HG03045 (cell line): ENCODE measurements at regions not wholly inside any gene's neighbourhood (a gene's known extent, or its start where the extent isn't known, plus 50 kb on each side); places are given as distances from the start of the nearest gene placed in this dataset.
"Not testable (repeated sequence)": the region's sequence is repeated elsewhere in the genome, so short reads cannot be mapped to it uniquely, and the experiment has no call there.

ENCODE experiments used
- ATAC-seq: cut with Tn5 transposase; IDR thresholded peaks from one replicate; pipeline ENCODE4 v1.9.1; 2021; ENCODE audit warnings: mild to moderate bottlenecking, moderate library complexity; ENCODE audit not compliant: unreplicated experiment

- ATAC-seq = no peak
These were observed 405.9 kb upstream of the ACVR2A start for GRCh38 chr2:147438882-147439281.

- no peak for ATAC-seq
These were observed 411.0 kb upstream of the ACVR2A start for GRCh38 chr2:147433822-147434221.

- no peak for ATAC-seq
These were observed 414.4 kb upstream of the ACVR2A start for GRCh38 chr2:147430408-147430807.

- ATAC-seq = no peak
These were observed 416.6 kb upstream of the ACVR2A start for GRCh38 chr2:147428120-147428747.

DNA sequence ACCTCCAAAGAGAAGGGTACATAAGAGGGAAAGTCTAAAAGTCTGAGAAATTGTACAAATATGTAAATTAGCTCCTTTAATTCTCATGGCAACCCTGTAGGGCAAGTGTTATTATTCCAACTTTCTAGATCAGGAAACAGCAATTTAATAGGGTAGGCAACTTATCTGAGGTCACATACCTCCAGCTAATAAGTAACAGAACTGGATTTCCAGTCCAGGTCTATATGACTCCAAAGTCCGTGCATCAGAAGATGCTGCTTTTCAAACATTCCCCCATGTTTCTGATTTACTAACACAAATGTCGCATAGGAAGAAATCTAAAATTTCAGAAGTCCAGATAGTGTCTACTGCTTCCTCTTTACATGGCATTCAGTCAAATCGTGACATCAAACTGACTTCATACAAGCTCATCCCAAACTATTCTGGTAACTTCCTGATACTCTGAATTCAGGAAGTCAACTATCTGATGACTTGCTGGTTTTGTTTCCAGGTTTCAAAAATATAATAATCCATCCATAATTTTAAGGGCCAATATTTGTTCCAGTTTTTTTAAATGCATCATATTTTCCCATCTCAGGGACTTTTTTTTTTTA, 419.3 kb upstream of the ACVR2A start:
- ATAC-seq = no peak

DNA sequence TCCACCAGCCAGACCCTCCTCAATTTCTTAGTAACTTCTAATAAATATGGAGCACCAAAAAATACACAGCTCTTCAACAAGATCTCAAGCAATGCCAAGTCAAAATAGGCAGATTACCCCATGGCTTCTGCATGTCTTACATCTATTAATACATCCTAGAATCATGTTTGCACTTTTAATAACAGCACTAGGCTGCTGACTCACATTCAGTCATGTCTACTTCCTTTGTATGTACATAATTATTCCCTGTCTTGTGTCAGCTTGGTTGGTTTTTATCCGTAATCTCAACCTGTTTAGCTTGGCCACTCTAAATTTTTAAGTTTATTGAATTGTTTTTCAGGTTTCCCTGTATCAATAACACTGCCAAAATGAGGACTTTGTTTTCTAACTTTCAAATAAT, 420.1 kb upstream of the ACVR2A start:
- ATAC-seq = no peak

GRCh38 chr2:147420947-147421675, 423.7 kb upstream of the ACVR2A start:
- ATAC-seq = no peak

DNA sequence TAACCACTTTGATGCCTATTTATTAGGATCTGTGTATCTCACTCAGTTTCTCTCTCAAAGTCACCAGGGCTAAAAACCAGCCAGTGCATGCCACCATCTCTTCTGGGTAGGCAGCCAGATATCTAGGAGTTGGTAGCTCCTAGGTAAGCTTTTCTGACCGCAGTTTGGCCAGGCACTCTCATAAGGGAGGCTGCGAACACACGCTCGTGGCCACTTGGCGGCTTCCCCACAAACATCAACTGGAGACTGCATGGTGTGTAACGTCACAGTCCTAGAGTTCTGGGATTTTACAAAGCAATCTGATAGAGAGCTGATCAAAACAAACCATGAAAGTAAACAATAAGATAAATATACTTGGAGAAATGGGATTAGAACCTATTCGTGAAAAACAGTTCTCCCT, 424.3 kb upstream of the ACVR2A start:
- ATAC-seq = no peak

DNA sequence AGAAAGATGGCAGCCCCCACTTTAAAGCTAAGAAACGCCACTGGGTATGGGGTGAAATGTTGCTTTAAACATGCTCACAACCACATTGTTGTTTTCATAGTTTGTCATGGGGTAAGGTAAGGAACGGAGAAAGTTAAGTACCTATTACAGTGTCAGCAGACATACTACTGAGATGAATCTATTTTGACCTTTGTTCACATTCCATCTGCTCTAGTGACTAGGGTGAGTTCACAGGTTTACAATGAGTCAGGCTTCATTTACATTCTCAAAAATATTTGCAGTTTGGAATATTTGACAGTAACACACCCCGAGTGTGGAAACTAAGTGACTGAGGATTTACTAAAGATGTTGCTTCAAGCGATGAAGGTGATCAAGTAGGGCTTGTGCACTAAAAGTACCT, 428.7 kb upstream of the ACVR2A start:
- ATAC-seq = no peak

DNA sequence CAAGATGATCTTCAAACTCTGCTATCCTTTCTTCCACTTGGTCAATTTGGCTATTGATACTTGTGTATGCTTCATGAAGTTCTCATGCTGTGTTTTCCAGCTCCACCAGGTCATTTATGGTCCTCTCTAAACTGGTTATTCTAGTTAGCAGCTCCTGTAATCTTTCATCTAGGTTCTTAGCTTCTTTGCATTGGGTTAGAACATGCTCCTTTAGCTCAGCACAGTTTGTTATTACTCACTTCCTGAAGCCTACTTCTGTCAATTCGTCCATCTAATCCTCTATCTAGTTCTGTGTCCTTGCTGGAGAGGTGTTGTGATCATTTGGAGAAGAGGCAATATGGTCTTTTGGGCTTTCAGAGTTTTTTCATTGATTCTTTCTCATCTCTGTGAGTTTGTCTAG, 430.2 kb upstream of the ACVR2A start:
- not testable (repeated sequence) for ATAC-seq

GRCh38 chr2:147408357-147408756, 436.5 kb upstream of the ACVR2A start:
- no peak for ATAC-seq

DNA sequence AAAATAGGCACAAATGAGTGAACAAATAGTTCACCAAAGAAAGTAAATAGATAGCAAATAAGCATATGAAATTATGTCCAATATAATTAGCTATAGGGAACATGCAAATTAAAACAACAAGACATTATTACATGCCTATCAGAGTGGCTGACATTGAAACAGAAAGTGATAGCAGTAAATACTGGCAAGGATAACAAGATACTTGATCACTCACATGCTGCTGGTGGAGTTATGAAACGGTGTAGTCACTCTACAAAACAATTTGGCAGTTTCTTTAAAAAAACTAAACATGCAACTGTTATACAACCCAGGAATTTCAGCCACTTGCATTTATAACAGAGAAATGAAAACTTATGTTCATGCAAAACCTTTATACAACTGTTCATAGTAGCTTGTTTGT, 439.2 kb upstream of the ACVR2A start:
- no peak for ATAC-seq

DNA sequence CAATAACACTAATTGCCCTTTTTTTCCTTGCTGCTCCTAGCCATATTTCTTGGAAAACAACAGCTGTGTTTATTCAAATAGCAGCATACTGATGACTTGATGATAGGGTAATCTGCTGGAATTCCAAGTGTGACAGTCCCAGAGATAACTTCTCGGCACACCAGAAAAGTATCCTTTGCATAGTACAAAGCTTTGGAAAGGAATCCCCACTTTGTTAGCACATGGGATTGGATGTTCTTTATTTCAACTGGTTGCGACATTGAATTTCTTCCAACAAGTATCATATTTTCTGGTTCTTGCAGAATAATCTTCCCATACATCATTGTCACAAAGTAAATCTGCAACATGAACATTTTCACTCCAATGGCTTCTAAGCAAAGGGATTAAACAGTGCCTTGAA, 445.8 kb upstream of the ACVR2A start:
- no peak for ATAC-seq

GRCh38 chr2:147398301-147398700, 446.5 kb upstream of the ACVR2A start:
- no peak for ATAC-seq

DNA sequence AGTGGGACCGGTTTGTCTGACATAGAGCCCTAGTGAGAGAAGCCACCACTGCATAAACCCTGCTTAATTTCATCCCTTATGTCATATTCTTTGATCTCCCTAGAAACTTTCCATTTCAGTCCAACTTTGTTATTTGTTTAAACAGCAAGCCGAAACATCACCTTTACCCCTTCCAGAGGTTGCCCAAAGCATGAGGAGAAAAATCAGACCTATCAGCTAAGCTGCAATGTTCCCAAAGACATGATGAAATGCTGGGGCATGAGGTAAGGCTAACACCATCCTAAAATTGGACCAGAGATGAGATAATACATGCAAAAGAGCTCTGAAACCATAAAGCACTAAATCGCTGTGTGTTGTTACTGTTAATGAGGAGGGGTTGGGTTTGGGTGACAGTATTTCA, 447.9 kb upstream of the ACVR2A start:
- no peak for ATAC-seq

GRCh38 chr2:147394179-147394790, 450.5 kb upstream of the ACVR2A start:
- no peak for ATAC-seq

- ATAC-seq = no peak
These were observed 452.6 kb upstream of the ACVR2A start for GRCh38 chr2:147392180-147392579.

- ATAC-seq = no peak
These were observed 454.4 kb upstream of the ACVR2A start for GRCh38 chr2:147390475-147390874.

GRCh38 chr2:147389218-147389617, 455.6 kb upstream of the ACVR2A start:
- ATAC-seq = no peak

DNA sequence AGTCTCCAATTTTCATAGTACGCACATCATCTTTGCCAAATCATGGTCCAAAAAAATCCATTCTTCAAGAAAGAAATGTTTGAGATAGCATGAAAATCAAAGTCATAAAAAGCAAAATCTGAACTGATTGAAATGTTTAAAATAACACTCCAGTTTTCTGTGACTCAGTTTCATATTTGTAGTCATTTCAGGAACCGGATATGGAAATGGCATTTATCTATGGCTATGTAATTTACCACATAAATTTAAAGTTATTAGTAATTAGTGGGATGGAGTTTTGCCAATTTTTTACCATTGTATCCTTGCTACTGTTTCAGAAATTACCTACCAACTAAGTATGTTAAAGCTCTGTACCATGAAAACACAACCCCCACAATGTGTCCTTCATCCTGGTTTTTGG, 456.6 kb upstream of the ACVR2A start:
- no peak for ATAC-seq

DNA sequence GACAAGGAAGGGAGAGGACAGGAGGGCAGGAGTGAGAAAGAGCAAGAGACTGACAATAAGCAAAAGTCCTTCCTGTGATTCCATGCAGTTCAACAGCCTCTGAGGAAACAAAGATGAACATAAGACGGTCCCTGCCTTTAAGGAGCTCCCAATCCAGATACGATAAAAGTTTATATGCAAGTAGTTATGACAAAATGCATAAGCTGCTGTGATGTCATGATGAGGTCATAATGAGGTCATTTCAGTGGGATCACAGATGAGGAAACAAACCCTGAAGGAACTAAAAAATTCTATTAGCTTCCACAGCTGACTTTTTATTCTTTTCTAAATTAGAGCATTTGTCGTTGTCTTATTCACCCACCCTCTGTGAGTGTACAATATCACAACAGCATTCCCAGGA, 458.5 kb upstream of the ACVR2A start:
- ATAC-seq = no peak

DNA sequence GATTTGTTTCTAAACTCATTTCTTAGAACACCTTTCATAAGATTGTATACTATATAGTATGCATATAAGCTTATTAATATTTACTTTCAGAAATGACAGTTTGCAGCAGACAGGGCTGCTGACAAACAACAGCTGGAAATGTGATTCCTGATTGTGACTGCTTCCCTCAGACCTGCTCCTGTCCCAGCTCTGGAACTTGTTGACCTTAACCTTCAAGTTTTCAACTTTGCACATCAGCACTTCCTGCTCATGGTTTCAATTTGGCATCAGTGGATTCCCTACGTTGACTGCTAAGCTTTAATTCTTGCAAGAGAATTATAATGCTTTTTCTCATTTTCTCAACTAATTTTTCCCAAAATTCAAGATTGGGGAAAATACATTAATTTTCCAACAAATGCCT, 459.2 kb upstream of the ACVR2A start:
- no peak for ATAC-seq
